ENCODE measurements at regions not wholly inside any gene's neighbourhood (a gene's known extent, or its start where the extent isn't known, plus 50 kb on each side); places are given as distances from the start of the nearest gene placed in this dataset.

- DNase-seq (ENCODE audit: low read depth, low spot score) (no peak), FAIRE-seq (no peak)
- no peaks in the 10 kb centered on the region for H4K20me1 ChIP-seq (replicated peaks; ENCODE audit: control insufficient read depth, extremely low read depth, insufficient read depth, low read length)
- POLR2A ChIA-PET: no interaction called here
- intact Hi-C loops (cut with micrococcal nuclease): no loop called here
- no peak overlapping the region for H3K27ac ChIP-seq (ENCODE audit: insufficient read depth, low read depth, low read length)
- CTCF ChIA-PET: no interaction called here
- TF ChIP-seq MYC (IDR thresholded peaks at IDR 0.05; ENCODE audit: low read depth, low read length) (no peak), MAX (IDR thresholded peaks at IDR 0.05; ENCODE audit: insufficient read depth, insufficient read length) (no peak), CTCF (IDR thresholded peaks at IDR 0.05; ENCODE audit: extremely low read depth in 1 of 2, insufficient read depth in 1 of 2, low read depth in 1 of 2, low read length in 2 of 2) (no peak), POLR2AphosphoS5 (IDR thresholded peaks at IDR 0.05; ENCODE audit: insufficient read depth, low read depth, low read length) (no peak), POLR2A (IDR thresholded peaks at IDR 0.05; ENCODE audit: low read depth, low read length) (no peak), EZH2 (IDR thresholded peaks at IDR 0.05; ENCODE audit: borderline replicate concordance, low read depth, low read length, severe bottlenecking) (no peak), GATA2 (IDR thresholded peaks at IDR 0.05; ENCODE audit: insufficient read depth, insufficient read length, low read depth, low read length) (no peak), FOS (IDR thresholded peaks at IDR 0.05; ENCODE audit: borderline replicate concordance, insufficient read depth, low read length) (no peak), JUN (IDR thresholded peaks at IDR 0.05; ENCODE audit: borderline replicate concordance, insufficient read depth, insufficient read length, low read depth) (no peak)
- H3K9me3 ChIP-seq (replicated peaks; ENCODE audit: control insufficient read depth, insufficient read depth, low read length): peaks cover 5% of the 10 kb centered on the region
- H3K36me3 ChIP-seq (ENCODE audit: control insufficient read depth in 2 of 2, extremely low read depth in 1 of 2, insufficient read depth in 2 of 2, low read length in 2 of 2): no peaks in the 10 kb centered on the region
- no peaks in the 10 kb centered on the region for H3K79me2 ChIP-seq (ENCODE audit: control insufficient read depth, insufficient read depth, low read length)
- no TSS peak for BruUV-seq (replicated peaks)
- no peak overlapping the region for H3K4me3 ChIP-seq (replicated peaks in 1 of 3; ENCODE audit: insufficient read depth in 1 of 3, low read depth in 1 of 3, low read length in 3 of 3)
- no peak overlapping the region for H3K9ac ChIP-seq (replicated peaks; ENCODE audit: extremely low read depth, insufficient read depth, low read length)
- dilution Hi-C loops (cut with MboI; ENCODE audit: extremely low pct_ligation_motif_present, low sequenced_read_pairs): no loop called here
- H3K27me3 ChIP-seq (ENCODE audit: control insufficient read depth in 2 of 2, insufficient read depth in 2 of 2, low read length in 2 of 2): no peaks in the 10 kb centered on the region
- no peak overlapping the region for H3K4me2 ChIP-seq (ENCODE audit: insufficient read depth, low read length)
- no peaks in the 10 kb centered on the region for H3K4me1 ChIP-seq (ENCODE audit: control insufficient read depth, extremely low read depth, insufficient read depth, low read length)
- H2AFZ ChIP-seq (ENCODE audit: low read depth, low read length): no peak overlapping the region
- no peaks in the 10 kb centered on the region for H3K9me1 ChIP-seq (replicated peaks; ENCODE audit: control insufficient read depth, extremely low read depth, insufficient read depth, low read length)
Observed at GRCh38 chr17:71866095-71866494, 254.7 kb upstream of the SOX9 start.

Measured in endothelial cell of umbilical vein (primary cell).